GM21529 (cell line): ENCODE measurements at regions not wholly inside any gene's neighbourhood (a gene's known extent, or its start where the extent isn't known, plus 50 kb on each side); places are given as distances from the start of the nearest gene placed in this dataset.

Experiments
- ATAC-seq: cut with Tn5 transposase; IDR thresholded peaks from one replicate; pipeline ENCODE4 v1.9.1; 2021; ENCODE audit not compliant: unreplicated experiment

GRCh38 chr4:130127297-130127696 lies 1031.3 kb downstream of the C4orf33 start:
- no peak for ATAC-seq

- no peak for ATAC-seq
Measured at GRCh38 chr4:130131536-130131935, 1035.6 kb downstream of the C4orf33 start.

GRCh38 chr4:130141651-130142050 lies 1045.7 kb downstream of the C4orf33 start:
- no peak for ATAC-seq

- ATAC-seq = no peak
Measured at GRCh38 chr4:130143656-130144055, 1047.7 kb downstream of the C4orf33 start.

GRCh38 chr4:130146773-130147172 lies 1050.8 kb downstream of the C4orf33 start:
- ATAC-seq = no peak

GRCh38 chr4:130147641-130148040 lies 1051.7 kb downstream of the C4orf33 start:
- no peak for ATAC-seq

GRCh38 chr4:130154901-130155300 lies 1058.9 kb downstream of the C4orf33 start:
- ATAC-seq = no peak

- ATAC-seq = no peak
Measured at GRCh38 chr4:130163701-130164100, 1067.7 kb downstream of the C4orf33 start.

- no peak for ATAC-seq
Measured at GRCh38 chr4:130165381-130165780, 1069.4 kb downstream of the C4orf33 start.

- no peak for ATAC-seq
Measured at GRCh38 chr4:130172156-130172555, 1076.2 kb downstream of the C4orf33 start.

GRCh38 chr4:130178106-130178505 lies 1082.2 kb downstream of the C4orf33 start:
- ATAC-seq = no peak

GRCh38 chr4:130183096-130183495 lies 1087.1 kb downstream of the C4orf33 start:
- no peak for ATAC-seq

GRCh38 chr4:130183766-130184165 lies 1087.8 kb downstream of the C4orf33 start:
- no peak for ATAC-seq

GRCh38 chr4:130185123-130185522 lies 1089.2 kb downstream of the C4orf33 start:
- ATAC-seq = no peak

- no peak for ATAC-seq
Measured at GRCh38 chr4:130186931-130187330, 1091.0 kb downstream of the C4orf33 start.

GRCh38 chr4:130187587-130187986 lies 1091.6 kb downstream of the C4orf33 start:
- ATAC-seq = no peak

- ATAC-seq = no peak
Measured at GRCh38 chr4:130192787-130193186, 1096.8 kb downstream of the C4orf33 start.

- no peak for ATAC-seq
Measured at GRCh38 chr4:130197946-130198345, 1102.0 kb downstream of the C4orf33 start.

GRCh38 chr4:130203571-130203970 lies 1107.6 kb downstream of the C4orf33 start:
- no peak for ATAC-seq

GRCh38 chr4:130210864-130211263 lies 1114.9 kb downstream of the C4orf33 start:
- no peak for ATAC-seq

- no peak for ATAC-seq
Measured at GRCh38 chr4:130214268-130214667, 1118.3 kb downstream of the C4orf33 start.

GRCh38 chr4:130233377-130234047 lies 1137.6 kb downstream of the C4orf33 start:
- peak; percentile 100 for ATAC-seq

GRCh38 chr4:130238121-130238520 lies 1142.2 kb downstream of the C4orf33 start:
- ATAC-seq = no peak
